ENCODE measurements at regions not wholly inside any gene's neighbourhood (a gene's known extent, or its start where the extent isn't known, plus 50 kb on each side); places are given as distances from the start of the nearest gene placed in this dataset.

DNA sequence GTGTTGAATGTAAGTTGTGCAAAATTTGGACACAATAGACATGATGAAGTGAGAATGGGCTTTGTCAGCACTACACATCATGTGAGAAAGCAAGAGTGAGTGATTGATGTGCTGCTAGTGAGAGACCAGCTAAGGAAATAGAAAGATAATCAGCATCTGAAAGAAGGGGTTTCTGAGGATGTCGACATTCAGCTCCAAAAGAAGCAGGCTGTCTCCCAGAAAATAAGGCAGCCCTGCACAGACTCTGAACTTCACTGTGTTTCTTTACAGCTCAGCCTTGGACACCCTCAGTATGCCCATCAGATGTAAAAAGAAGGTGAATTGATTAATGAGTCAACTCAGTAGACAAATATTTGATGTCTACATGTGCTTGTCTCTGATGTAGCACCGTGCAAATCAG, 80.8 kb upstream of the ADCY2 start:
- DNase-seq = no peak

DNA sequence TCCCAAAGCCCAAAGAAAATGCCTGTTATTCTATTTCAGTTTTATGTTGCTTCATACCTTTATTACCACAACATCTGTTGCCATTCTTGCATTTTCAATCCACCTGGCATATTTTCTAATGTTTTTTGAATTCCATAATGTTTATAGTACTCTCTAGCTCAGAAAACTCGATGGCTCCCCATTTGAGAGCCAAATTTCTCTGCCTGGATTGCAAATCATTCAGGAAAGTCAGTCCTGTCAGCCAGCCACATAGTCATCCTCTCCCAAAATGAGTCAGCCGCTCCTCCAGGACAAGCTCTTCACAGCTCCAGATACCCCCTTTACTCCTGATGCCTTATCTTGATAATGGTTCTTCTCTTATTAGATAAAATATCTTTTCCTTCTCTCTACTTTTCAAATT, 78.2 kb upstream of the ADCY2 start:
- DNase-seq = no peak

DNA sequence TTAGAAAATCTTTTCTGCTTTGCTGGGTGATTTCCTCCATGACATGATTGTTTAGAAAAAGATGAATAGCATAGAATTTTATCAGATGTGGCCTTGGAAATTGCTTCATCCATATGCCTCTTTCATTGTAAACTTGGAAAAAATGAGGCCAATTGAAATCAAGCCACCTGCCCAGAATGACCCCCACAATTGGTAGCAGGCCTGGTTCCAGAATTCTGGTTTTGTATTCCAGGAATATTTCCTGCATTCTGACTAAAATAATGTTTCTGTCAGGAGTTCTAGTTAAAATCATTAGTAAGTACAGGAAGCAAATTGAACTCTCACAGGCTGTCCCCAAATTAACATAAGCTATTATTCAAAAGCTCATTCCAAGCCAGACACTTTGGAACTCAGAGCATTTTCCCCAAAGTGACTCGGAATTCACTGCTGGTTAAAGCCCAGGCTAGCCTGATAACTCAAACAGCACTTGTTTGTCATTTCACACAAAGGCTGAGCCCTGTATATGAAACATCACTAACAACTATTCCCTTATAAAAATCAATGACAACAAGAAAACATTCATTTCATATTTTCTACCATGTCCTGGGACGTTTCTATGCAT, 75.1 kb upstream of the ADCY2 start:
- DNase-seq = no peak

DNA sequence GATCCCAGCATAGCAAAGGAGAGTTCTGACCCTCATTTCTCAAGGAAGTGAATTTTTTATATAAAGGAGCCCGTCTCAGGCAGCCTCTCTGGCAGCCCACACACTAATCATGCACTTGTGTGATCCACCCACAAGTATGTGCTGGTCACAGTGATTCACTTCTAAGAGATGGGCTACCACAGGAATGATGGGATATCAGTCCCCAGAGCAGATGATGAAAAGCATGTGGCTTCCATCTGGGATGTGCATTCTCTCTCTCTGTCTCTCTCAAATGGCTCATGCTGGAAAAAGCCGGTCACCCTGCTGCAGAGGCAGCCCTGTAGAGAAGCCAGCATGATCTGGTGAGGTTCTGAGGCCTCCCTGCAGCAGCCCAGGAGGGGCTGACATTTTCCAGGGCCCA, 74.2 kb upstream of the ADCY2 start:
- DNase-seq = no peak

DNA sequence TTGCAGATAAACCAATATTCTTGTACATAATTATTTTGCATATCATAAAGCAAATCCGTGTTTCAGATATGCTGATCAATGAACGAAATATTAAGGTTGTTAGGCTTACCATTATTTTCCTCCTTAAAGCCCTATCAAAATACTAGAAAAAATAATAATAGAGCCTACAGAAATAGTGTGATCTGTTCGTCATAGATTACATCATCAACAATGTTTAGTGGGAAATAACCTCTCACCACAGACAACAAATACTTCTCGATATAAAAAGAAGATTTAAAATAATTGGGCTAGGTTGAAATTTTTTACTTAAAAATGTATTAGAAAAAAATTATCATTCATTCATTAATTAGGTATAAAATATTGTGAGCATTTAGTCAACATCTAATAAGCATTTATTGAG, 71.0 kb upstream of the ADCY2 start:
- DNase-seq = no peak

DNA sequence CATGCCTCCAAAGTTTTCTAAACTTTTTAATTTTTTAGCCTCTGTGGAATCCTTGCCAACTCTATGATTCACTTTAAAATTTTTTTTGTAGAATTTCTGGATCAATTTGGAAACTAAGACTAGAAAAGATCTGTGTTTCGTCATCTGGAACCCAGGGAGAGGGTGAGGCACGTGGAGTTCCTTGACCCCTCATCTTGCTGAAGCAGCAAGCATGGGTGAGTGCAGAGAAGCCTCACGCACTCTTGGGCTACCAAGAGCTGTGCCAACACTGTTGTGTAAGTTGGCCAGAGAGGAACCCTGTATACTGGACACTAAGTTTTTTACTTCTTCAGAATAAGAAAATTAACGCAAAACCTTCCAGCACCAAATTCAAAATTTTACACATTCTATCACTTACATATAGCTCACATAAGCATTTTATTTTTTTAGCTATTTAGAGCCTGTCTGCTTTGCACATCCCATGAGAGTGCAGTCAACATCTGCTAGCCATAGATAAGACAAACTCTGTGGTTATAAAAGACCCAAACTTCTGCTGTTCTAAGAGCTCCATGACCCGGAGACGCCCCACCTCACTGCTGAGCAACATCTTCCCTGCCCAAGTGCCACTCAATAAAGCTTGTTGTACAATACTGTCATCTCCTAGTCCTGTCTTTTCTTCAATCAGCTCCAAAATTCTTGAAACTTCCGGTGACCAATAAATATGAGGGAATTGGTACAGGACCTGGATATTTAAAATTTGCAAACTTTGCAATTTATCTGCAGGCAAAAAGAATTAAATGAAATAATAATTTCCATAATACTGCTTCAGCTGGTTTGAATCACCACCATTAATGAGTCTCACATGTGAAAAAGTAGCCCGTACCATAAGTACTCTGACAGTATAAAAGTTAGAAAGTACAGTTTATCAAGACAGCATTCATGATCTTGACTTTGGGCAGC, 69.7 kb upstream of the ADCY2 start:
- DNase-seq = no peak

DNA sequence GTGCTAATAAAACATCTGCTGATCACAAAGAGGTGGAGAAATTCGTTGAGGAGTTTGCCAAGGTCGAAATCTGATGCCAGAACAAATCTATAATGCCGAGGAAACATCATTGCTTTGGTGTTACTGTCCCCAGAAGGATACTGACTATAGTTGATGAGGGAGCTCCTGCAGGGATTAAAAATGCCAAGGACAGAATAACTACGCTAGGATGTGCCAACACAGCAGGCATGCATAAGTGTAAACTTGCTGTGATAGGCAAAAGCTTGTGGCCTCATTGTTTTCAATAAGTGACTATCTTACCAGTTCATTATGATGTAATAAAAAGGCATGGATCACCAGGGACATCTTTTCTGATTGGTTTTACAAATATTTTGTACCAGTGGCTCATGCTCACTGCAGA, 66.8 kb upstream of the ADCY2 start:
- DNase-seq = no peak

DNA sequence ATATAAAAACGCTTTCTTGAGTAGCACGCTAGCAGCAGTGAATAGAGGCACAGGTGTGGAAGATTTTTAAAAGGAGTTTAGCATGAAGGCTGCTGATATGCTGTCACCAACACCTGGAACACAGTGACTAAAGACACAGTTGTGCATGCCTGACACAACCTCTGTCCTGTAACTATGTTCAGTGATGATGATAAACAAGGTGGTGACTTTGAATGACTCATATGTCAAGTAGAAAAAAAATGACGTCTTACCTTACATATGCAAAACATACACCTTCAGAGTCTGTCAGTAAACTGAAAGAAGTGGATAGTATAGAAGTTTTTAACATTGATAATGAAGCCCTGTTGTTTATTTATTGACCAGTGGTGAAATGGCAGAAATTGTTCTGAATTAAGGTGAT, 66.2 kb upstream of the ADCY2 start:
- no peak for DNase-seq

DNA sequence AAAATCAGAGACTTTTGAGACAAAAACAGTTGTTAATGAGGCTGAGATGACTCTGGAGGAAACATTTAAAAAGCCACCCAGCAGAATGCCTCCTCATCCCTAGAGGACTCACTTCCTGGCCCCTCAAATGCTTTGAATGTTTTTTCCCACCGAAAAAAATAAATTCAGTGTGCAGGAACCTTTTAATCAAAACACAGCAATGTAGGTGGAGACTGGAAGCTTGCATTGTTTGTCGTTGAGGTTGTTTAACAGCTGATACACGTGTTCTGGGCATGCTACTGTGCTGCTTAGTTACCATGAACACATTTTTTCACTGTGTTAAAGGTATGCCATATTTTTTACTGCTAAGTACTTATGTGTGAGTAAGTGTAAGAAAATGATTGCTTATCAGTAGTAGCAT, 65.7 kb upstream of the ADCY2 start:
- DNase-seq = no peak

DNA sequence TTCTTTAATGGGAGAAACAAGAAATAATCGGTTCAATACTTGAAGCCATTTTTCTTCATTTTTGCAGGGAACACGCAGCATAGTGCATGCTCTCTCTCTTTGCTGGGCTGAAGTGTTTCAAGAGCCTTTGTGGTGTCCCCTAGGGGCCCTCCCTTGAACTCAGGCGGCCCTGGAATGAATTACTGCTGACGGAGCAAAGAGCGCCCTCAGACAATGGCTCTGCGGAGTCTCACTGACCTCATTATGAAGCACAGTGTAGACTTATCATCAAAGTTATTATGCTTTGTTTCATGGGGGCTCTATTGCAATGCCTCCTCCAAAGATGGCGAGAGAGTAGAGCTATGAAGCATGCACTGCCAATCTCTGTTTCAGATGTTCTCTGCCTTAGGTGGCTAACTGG, 64.8 kb upstream of the ADCY2 start:
- DNase-seq = no peak
